ENCODE measurements at regions not wholly inside any gene's neighbourhood (a gene's known extent, or its start where the extent isn't known, plus 50 kb on each side); places are given as distances from the start of the nearest gene placed in this dataset.
"Not testable (repeated sequence)": the region's sequence is repeated elsewhere in the genome, so short reads cannot be mapped to it uniquely, and the experiment has no call there.

GRCh38 chr3:159751146-159751545 is 237.5 kb upstream of the IL12A start:
- no peak overlapping the region for H3K4me3 ChIP-seq (ENCODE audit: low read depth in 1 of 2, low read length in 1 of 2)
- no peak overlapping the region for H3K27ac ChIP-seq
- no peak for TF ChIP-seq CTCF (IDR thresholded peaks at IDR 0.05)
- H3K4me1 ChIP-seq (ENCODE audit: control insufficient read depth in 1 of 2, insufficient read depth in 1 of 2, low read depth in 1 of 2, low read length in 1 of 2): no peaks in the 10 kb centered on the region
- H3K27me3 ChIP-seq: no peaks in the 10 kb centered on the region
- no peaks in the 10 kb centered on the region for H3K9me3 ChIP-seq
- H3K36me3 ChIP-seq: no peaks in the 10 kb centered on the region

GRCh38 chr3:159751752-159752151 is 236.9 kb upstream of the IL12A start:
- H3K27ac ChIP-seq: no peak overlapping the region

GRCh38 chr3:159756279-159757207 is 232.1 kb upstream of the IL12A start:
- H3K27me3 ChIP-seq: peaks cover 17% of the 10 kb centered on the region
- not testable (repeated sequence) for H3K9me3 ChIP-seq; H3K4me3 ChIP-seq (ENCODE audit: low read depth in 1 of 2, low read length in 1 of 2); H3K27ac ChIP-seq; H3K36me3 ChIP-seq; H3K4me1 ChIP-seq (ENCODE audit: control insufficient read depth in 1 of 2, insufficient read depth in 1 of 2, low read depth in 1 of 2, low read length in 1 of 2)

More at GRCh38 chr3:159751752-159752151, 236.9 kb upstream of the IL12A start:
- Histone ChIP-seq H3K4me1 (ENCODE audit: control insufficient read depth in 1 of 2, insufficient read depth in 1 of 2, low read depth in 1 of 2, low read length in 1 of 2) (no peaks in the 10 kb centered on the region), H3K36me3 (no peaks in the 10 kb centered on the region), H3K4me3 (ENCODE audit: low read depth in 1 of 2, low read length in 1 of 2) (no peak overlapping the region), H3K27me3 (no peaks in the 10 kb centered on the region), H3K9me3 (no peaks in the 10 kb centered on the region)
- no peak for TF ChIP-seq CTCF (IDR thresholded peaks at IDR 0.05)

- no peaks in the 10 kb centered on the region for H3K4me1 ChIP-seq (ENCODE audit: control insufficient read depth in 1 of 2, insufficient read depth in 1 of 2, low read depth in 1 of 2, low read length in 1 of 2)
- H3K36me3 ChIP-seq: no peaks in the 10 kb centered on the region
- no peak overlapping the region for H3K4me3 ChIP-seq (ENCODE audit: low read depth in 1 of 2, low read length in 1 of 2)
- no peak overlapping the region for H3K27ac ChIP-seq
- H3K27me3 ChIP-seq: peaks cover 27% of the 10 kb centered on the region
- no peak for TF ChIP-seq CTCF (IDR thresholded peaks at IDR 0.05)
- no peaks in the 10 kb centered on the region for H3K9me3 ChIP-seq
Observed at GRCh38 chr3:159757341-159758060, 231.1 kb upstream of the IL12A start.

- H3K4me1 ChIP-seq (ENCODE audit: control insufficient read depth in 1 of 2, insufficient read depth in 1 of 2, low read depth in 1 of 2, low read length in 1 of 2): peaks cover 16 to 24% of the 10 kb centered on the region in 2 experiments
- no peak overlapping the region for H3K27ac ChIP-seq
- H3K36me3 ChIP-seq: no peaks in the 10 kb centered on the region
- peaks cover 52% of the 10 kb centered on the region for H3K27me3 ChIP-seq
- no peaks in the 10 kb centered on the region for H3K9me3 ChIP-seq
- H3K4me3 ChIP-seq (ENCODE audit: low read depth in 1 of 2, low read length in 1 of 2): no peak overlapping the region
- TF ChIP-seq CTCF (IDR thresholded peaks at IDR 0.05): no peak
Observed at GRCh38 chr3:159760046-159760445, 228.6 kb upstream of the IL12A start.

GRCh38 chr3:159761369-159761768 is 227.3 kb upstream of the IL12A start:
- H3K27me3 ChIP-seq: peaks cover 66% of the 10 kb centered on the region
- no peaks in the 10 kb centered on the region for H3K36me3 ChIP-seq
- no peak overlapping the region for H3K27ac ChIP-seq
- no peaks in the 10 kb centered on the region for H3K9me3 ChIP-seq
- peaks cover 16 to 31% of the 10 kb centered on the region in 2 experiments for H3K4me1 ChIP-seq (ENCODE audit: control insufficient read depth in 1 of 2, insufficient read depth in 1 of 2, low read depth in 1 of 2, low read length in 1 of 2)
- TF ChIP-seq CTCF (IDR thresholded peaks at IDR 0.05): no peak
- H3K4me3 ChIP-seq (ENCODE audit: low read depth in 1 of 2, low read length in 1 of 2): no peak overlapping the region

Measured in neutrophil (primary cell).